Stimulated activated naive B cell treated with anti-CD40 and anti-IgM and Interleukin-4, amounts not matched to agents 10 μg/mL and 1 μg/mL and 100 μg/mL, for 72 hours (primary cell): ENCODE measurements at regions not wholly inside any gene's neighbourhood (a gene's known extent, or its start where the extent isn't known, plus 50 kb on each side); places are given as distances from the start of the nearest gene placed in this dataset.

Source experiments
- ATAC-seq, 2 donors: fragments of 150-1000 bp; cut with Tn5 transposase; replicated peaks; 2 replicates each; pipeline ENCODE4 v1.10.0; 2021; ENCODE audit warnings: moderate library complexity in 1 of 2
- DNase-seq: peaks from one replicate; pipeline ENCODE4 v3.0.0; 2021
- H3K27ac Mint-ChIP-seq: one replicate; pipeline ENCODE4 v1.8.0; 2022; ENCODE audit warnings: mild to moderate bottlenecking, mixed read lengths
- H3K27me3 Mint-ChIP-seq, 2 donors: one replicate each; pipeline ENCODE4 v1.8.0; 2022; ENCODE audit warnings: mixed read lengths in 2 of 2
- H3K36me3 Mint-ChIP-seq, 2 donors: one replicate each; pipeline ENCODE4 v1.8.0; 2022; ENCODE audit warnings: mixed read lengths in 2 of 2, mild to moderate bottlenecking in 1 of 2
- H3K4me1 Mint-ChIP-seq, 2 donors: one replicate each; pipeline ENCODE4 v1.8.0; 2022; ENCODE audit warnings: mixed read lengths in 2 of 2, mild to moderate bottlenecking in 1 of 2
- H3K4me3 Mint-ChIP-seq, 2 donors: one replicate each; pipeline ENCODE4 v1.8.0; 2022; ENCODE audit warnings: mild to moderate bottlenecking in 2 of 2, mixed read lengths in 2 of 2, moderate library complexity in 1 of 2
- H3K9me3 Mint-ChIP-seq, 2 donors: one replicate each; pipeline ENCODE4 v1.8.0; 2022; ENCODE audit warnings: mixed read lengths in 2 of 2, mild to moderate bottlenecking in 1 of 2

- DNase-seq: no peak
- H3K4me1 Mint-ChIP-seq: no peaks in the 10 kb centered on the region
- H3K9me3 Mint-ChIP-seq: peaks cover 4 to 5% of the 10 kb centered on the region in 2 donors
- H3K27ac Mint-ChIP-seq: no peak overlapping the region
- H3K4me3 Mint-ChIP-seq: no peak overlapping the region
- H3K36me3 Mint-ChIP-seq: no peaks in the 10 kb centered on the region
- ATAC-seq: no peak
- no peaks in the 10 kb centered on the region for H3K27me3 Mint-ChIP-seq
Observed at GRCh38 chr11:23988381-23989006, 508.4 kb upstream of the LUZP2 start.

DNA sequence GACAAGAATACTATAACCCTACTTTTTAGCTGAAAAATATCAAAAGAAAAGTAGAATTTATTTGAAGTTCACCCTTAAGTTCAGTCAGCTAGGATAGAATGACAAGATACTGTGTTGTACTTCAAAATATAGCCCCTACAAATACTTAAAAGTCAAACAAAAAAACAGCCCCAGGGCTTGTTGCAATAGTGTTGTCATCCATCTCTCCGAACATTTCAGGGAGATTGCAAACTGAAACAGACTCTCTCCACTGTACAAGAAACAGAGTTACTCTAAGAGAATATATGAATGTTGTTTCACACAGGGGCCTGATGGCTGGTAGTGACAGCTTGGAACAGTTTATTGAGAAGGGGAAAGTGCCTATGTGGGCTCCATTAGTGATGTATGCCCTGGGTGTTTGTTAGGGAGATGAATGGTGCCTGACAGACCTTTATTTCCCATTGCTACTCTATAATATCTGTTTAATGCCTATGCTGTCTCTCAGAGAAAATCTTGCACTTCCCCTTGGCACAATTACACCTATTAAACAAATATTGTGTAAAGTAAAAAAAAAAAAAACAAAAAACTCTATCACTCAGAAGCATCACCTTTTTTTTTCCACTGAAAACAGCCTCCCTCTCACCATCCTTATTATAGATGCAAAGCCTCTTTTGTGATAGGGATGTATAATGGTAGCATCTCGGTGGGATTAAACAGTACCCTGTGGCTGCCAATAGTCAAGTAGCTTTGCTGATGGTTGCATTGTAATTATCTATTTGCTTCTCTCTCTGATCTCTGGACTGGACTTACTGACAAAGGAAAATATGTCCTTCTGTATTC, 506.3 kb upstream of the LUZP2 start:
- Mint-ChIP-seq H3K4me3 (no peak overlapping the region), H3K4me1 (no peaks in the 10 kb centered on the region), H3K9me3 (peaks cover 4 to 5% of the 10 kb centered on the region in 2 donors), H3K27ac (no peak overlapping the region), H3K27me3 (no peaks in the 10 kb centered on the region), H3K36me3 (no peaks in the 10 kb centered on the region)
- DNase-seq (no peak), ATAC-seq (no peak)

GRCh38 chr11:23991165-23991539, 505.7 kb upstream of the LUZP2 start:
- DNase-seq (no peak), ATAC-seq (no peak)
- Mint-ChIP-seq H3K4me3 (no peak overlapping the region), H3K4me1 (no peaks in the 10 kb centered on the region), H3K9me3 (peaks cover 4 to 7% of the 10 kb centered on the region in 2 donors), H3K27ac (no peak overlapping the region), H3K27me3 (no peaks in the 10 kb centered on the region), H3K36me3 (no peaks in the 10 kb centered on the region)

DNA sequence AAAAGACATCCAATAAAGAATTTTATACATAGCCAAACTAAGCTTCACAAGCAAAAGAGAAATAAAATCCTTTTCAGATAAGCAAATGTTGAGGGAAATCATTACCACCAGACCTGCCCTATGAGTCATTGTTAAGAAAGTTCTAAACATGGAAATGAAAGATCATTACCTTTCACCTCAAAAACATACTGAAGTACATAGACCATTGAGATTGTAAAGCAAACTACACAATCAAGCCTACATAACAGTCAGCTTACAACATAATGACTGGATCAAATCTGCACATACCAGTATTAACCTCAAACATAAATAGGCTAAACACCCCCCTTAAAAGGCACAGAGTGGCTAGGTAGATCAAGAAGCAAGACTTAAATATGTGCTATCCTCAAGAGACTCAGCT, 501.0 kb upstream of the LUZP2 start:
- Mint-ChIP-seq H3K4me3 (no peak overlapping the region), H3K4me1 (no peaks in the 10 kb centered on the region), H3K27me3 (no peaks in the 10 kb centered on the region), H3K9me3 (peaks cover 14 to 25% of the 10 kb centered on the region in 2 donors), H3K27ac (no peak overlapping the region), H3K36me3 (peaks cover 0 to 2% of the 10 kb centered on the region in 2 donors)
- ATAC-seq: no peak
- DNase-seq: no peak

- no peak for ATAC-seq
- Mint-ChIP-seq H3K27me3 (no peaks in the 10 kb centered on the region), H3K9me3 (peaks cover 12 to 26% of the 10 kb centered on the region in 2 donors), H3K27ac (no peak overlapping the region), H3K4me1 (no peaks in the 10 kb centered on the region), H3K4me3 (no peak overlapping the region), H3K36me3 (peaks cover 0 to 2% of the 10 kb centered on the region in 2 donors)
- DNase-seq: no peak
Observed at GRCh38 chr11:23997356-23997755, 499.5 kb upstream of the LUZP2 start.

- no peak overlapping the region for H3K4me3 Mint-ChIP-seq
Observed at GRCh38 chr11:24005202-24005876, 491.5 kb upstream of the LUZP2 start.

DNA sequence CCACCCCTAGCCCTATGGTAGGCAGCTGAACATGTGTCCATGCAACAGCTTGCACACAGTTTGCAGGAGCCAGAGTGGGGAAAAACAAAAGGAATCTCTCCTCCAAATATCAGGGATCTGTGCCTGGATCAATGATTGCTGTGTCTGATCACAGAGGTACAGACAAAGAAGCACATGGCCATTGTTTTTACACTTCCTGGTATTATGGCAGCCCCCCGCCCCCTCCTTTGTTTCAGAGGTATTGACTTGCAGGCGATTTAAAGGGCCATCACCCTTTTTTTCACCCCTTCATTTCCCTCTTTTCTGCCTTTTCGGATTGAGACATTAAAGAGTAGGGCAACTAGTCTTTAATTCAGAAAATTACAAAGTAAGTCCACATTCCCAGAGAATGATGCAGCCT, 453.0 kb upstream of the LUZP2 start:
- H3K27ac Mint-ChIP-seq: no peak overlapping the region
- H3K4me3 Mint-ChIP-seq: no peak overlapping the region
- no peak for DNase-seq
- no peaks in the 10 kb centered on the region for H3K4me1 Mint-ChIP-seq
- H3K36me3 Mint-ChIP-seq: no peaks in the 10 kb centered on the region
- no peak for ATAC-seq
- H3K27me3 Mint-ChIP-seq: no peaks in the 10 kb centered on the region
- peaks cover 7% of the 10 kb centered on the region in 2 donors for H3K9me3 Mint-ChIP-seq

More at GRCh38 chr11:24005202-24005876, 491.5 kb upstream of the LUZP2 start:
- no peaks in the 10 kb centered on the region for H3K27me3 Mint-ChIP-seq
- DNase-seq (no peak), ATAC-seq (no peak)
- H3K36me3 Mint-ChIP-seq: no peaks in the 10 kb centered on the region
- H3K9me3 Mint-ChIP-seq: peaks cover 3 to 7% of the 10 kb centered on the region in 2 donors
- no peaks in the 10 kb centered on the region for H3K4me1 Mint-ChIP-seq
- H3K27ac Mint-ChIP-seq: no peak overlapping the region

DNA sequence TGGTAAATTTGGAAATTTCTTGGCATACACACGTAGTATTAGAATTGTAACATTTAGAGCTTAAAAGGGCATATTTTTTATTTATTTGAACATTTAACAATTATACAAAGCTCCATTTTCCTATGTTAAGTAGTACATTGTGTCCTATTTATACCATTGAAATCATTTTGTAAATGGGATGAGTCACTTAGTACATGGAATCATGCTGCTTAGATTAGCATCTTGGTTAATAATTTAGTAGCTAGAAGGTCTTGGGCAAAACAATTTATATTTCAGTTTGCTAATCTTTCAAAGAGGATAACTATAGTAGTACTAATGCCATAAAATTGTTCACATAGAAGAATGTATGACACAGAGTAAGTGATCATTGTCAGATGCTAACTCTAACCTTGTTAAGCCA, 450.1 kb upstream of the LUZP2 start:
- ATAC-seq (no peak), DNase-seq (no peak)
- H3K27ac Mint-ChIP-seq: no peak overlapping the region
- no peaks in the 10 kb centered on the region for H3K36me3 Mint-ChIP-seq
- H3K27me3 Mint-ChIP-seq: no peaks in the 10 kb centered on the region
- no peak overlapping the region for H3K4me3 Mint-ChIP-seq
- no peaks in the 10 kb centered on the region for H3K4me1 Mint-ChIP-seq
- H3K9me3 Mint-ChIP-seq: peaks cover 7% of the 10 kb centered on the region in 2 donors

GRCh38 chr11:24056051-24056450, 440.8 kb upstream of the LUZP2 start:
- Mint-ChIP-seq H3K4me3 (no peak overlapping the region), H3K9me3 (peaks cover 0 to 2% of the 10 kb centered on the region in 2 donors), H3K27me3 (no peaks in the 10 kb centered on the region), H3K27ac (no peak overlapping the region), H3K36me3 (no peaks in the 10 kb centered on the region), H3K4me1 (no peaks in the 10 kb centered on the region)
- ATAC-seq (no peak), DNase-seq (no peak)

DNA sequence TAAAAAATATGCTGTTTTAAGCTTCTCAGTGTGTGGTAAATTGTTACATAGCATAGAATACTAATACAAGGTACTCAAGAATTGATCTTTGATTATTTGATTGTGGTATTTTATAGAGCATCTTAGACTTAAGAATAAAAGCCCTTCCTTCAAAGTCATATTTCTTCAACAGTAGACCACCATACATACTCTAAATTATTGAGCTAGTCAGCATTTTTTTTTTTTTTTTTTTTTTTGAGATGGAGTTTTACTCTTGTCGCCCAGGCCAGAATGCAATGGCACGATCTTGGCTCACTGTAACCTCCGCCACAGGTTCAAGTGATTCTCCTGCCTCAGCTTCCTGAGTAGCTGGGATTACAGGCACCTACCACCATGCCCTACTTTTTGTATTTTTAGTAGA, 436.7 kb upstream of the LUZP2 start:
- H3K4me3 Mint-ChIP-seq: no peak overlapping the region
- no peaks in the 10 kb centered on the region for H3K27me3 Mint-ChIP-seq
- DNase-seq (no peak), ATAC-seq (no peak)
- no peak overlapping the region for H3K27ac Mint-ChIP-seq
- no peaks in the 10 kb centered on the region for H3K4me1 Mint-ChIP-seq
- peaks cover 0 to 2% of the 10 kb centered on the region in 2 donors for H3K9me3 Mint-ChIP-seq
- H3K36me3 Mint-ChIP-seq: no peaks in the 10 kb centered on the region

DNA sequence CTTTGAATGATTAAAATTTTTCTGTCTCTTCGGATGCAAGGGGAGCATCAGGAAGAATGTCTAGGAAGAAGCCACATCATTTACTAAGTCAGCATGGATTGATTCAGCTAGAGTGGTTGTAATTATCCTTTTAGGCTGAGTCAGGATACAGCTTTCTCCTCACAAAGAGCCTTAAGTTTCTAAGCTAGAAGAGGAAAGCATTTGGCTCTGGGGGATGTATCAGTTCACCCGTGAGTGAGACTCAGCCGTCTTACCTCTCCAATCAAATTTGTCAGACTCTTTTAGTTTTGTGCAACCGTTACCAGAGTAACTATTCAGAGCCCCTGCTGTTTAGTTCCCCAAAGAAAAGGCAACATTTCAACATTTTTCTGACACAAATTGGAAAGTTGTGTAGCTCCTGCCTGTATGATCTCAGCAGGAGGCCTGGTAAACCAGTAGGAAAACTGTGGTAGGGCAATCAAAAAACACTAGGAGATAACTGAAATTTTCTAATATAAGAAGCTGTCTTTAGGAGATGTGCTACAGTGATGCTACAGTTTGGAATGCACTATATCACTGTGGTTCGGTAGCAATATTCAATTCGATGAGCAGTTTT, 432.4 kb upstream of the LUZP2 start:
- no peaks in the 10 kb centered on the region for H3K36me3 Mint-ChIP-seq
- no peak for ATAC-seq
- H3K27ac Mint-ChIP-seq: no peak overlapping the region
- H3K27me3 Mint-ChIP-seq: no peaks in the 10 kb centered on the region
- no peaks in the 10 kb centered on the region for H3K9me3 Mint-ChIP-seq
- H3K4me3 Mint-ChIP-seq: no peak overlapping the region
- no peaks in the 10 kb centered on the region for H3K4me1 Mint-ChIP-seq
- no peak for DNase-seq

DNA sequence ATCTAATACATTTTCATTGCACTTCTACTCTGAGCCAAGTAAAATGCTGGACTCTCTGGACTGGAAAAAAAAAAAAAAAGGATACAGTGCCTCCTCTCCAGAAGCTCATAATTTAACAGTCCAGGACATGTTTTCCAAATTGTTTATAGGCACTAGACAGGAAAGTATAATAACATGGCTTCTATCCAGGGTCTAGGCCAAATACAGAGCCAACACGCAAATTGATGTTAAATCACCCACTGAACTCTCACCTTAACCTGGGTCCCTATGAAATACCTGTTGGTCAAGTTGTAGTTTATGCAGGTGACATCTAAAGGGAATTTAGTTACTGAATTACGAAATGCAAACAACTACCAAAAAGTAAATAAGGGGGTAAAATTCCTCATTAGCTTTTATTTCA, 428.7 kb upstream of the LUZP2 start:
- no peak for ATAC-seq

DNA sequence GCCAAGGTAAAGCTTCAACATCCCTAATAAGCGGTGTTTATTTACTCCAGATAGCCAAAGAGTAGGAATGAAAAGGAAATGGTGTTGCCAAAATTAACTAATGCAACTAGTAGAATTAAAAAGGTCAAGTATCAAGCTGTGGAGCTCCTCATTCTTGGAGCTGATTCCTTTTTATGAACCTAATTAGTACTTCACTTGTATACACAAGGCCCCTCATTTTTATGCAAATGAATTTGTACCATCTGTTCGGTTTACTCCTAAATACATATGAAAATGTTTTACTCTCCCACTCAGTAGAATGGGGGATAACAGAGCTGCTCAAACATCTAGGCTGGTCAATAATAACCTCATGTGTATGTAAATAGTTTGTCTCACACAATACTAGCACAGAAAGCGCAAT, 426.4 kb upstream of the LUZP2 start:
- DNase-seq (no peak), ATAC-seq (no peak)
- Mint-ChIP-seq H3K4me3 (no peak overlapping the region), H3K36me3 (no peaks in the 10 kb centered on the region), H3K27me3 (no peaks in the 10 kb centered on the region), H3K27ac (no peak overlapping the region), H3K4me1 (no peaks in the 10 kb centered on the region), H3K9me3 (peaks cover 0 to 2% of the 10 kb centered on the region in 2 donors)

More for the DNA sequence above, 428.7 kb upstream of the LUZP2 start:
- Mint-ChIP-seq H3K9me3 (no peaks in the 10 kb centered on the region), H3K27me3 (no peaks in the 10 kb centered on the region), H3K36me3 (no peaks in the 10 kb centered on the region), H3K4me3 (no peak overlapping the region), H3K4me1 (no peaks in the 10 kb centered on the region), H3K27ac (no peak overlapping the region)
- no peak for DNase-seq

- no peak for ATAC-seq
- no peaks in the 10 kb centered on the region for H3K27me3 Mint-ChIP-seq
Observed at GRCh38 chr11:24078018-24078417, 418.8 kb upstream of the LUZP2 start.

More at GRCh38 chr11:24078018-24078417, 418.8 kb upstream of the LUZP2 start:
- Mint-ChIP-seq H3K4me1 (peaks cover 0 to 1% of the 10 kb centered on the region in 2 donors), H3K36me3 (no peaks in the 10 kb centered on the region), H3K4me3 (no peak overlapping the region), H3K9me3 (peaks cover 0 to 2% of the 10 kb centered on the region in 2 donors), H3K27ac (no peak overlapping the region)
- DNase-seq: no peak
